ENCODE measurements at regions not wholly inside any gene's neighbourhood (a gene's known extent, or its start where the extent isn't known, plus 50 kb on each side); places are given as distances from the start of the nearest gene placed in this dataset.

GRCh38 chr7:91474074-91474473 lies 209.8 kb downstream of the FZD1 start:
- no peak for TF ChIP-seq POLR2AphosphoS5 (IDR thresholded peaks at IDR 0.05; ENCODE audit: low read depth, low read length)
- no peak for TF ChIP-seq CTCF (IDR thresholded peaks at IDR 0.05)

All from Panc1 (cell line).